Cardiac muscle cell (in vitro differentiated cells and primary cell): ENCODE measurements at regions not wholly inside any gene's neighbourhood (a gene's known extent, or its start where the extent isn't known, plus 50 kb on each side); places are given as distances from the start of the nearest gene placed in this dataset.

Experiments used
- DNase-seq, 2 donors: peaks; one replicate each; pipeline versions ENCODE4 v3.0.0 to v3.0.0-alpha.2; 2010 to 2017; ENCODE audit warnings: low read depth in 1 of 2, low spot score in 1 of 2
- H3K27ac ChIP-seq: fragments of 200-600 bp; sonication (generic); 2 replicates; pipeline ENCODE4 v1.5.1; 2016
- H3K27me3 ChIP-seq: fragments of 200-600 bp; sonication (generic); 2 replicates; pipeline ENCODE4 v1.6.0; 2016; ENCODE audit warnings: control low read depth
- H3K36me3 ChIP-seq: fragments of 200-600 bp; sonication (generic); 2 replicates; pipeline ENCODE4 v1.5.1; 2016; ENCODE audit warnings: control low read depth
- H3K4me1 ChIP-seq: fragments of 200-600 bp; sonication (generic); 2 replicates; pipeline ENCODE4 v1.8.1; 2017; ENCODE audit warnings: low read depth, mild to moderate bottlenecking, mixed run types
- H3K4me3 ChIP-seq: fragments of 200-600 bp; sonication (generic); 2 replicates; pipeline ENCODE4 v1.5.1; 2016; ENCODE audit warnings: mild to moderate bottlenecking
- H3K9me3 ChIP-seq: fragments of 200-600 bp; sonication (generic); 2 replicates; pipeline ENCODE4 v1.5.1; 2017; ENCODE audit warnings: low read depth, mild to moderate bottlenecking, control low read depth
- TF ChIP-seq, protein P1 (sequence below): IDR thresholded peaks from 2 replicates; pipeline ENCODE4 v1.5.1; 2012; ENCODE audit warnings: low read depth, mild to moderate bottlenecking, low read length

GRCh38 chr18:11388755-11389680, 220.4 kb upstream of the SLC35G4 start:
- H3K4me3 ChIP-seq: no peak overlapping the region
- no peak overlapping the region for H3K27ac ChIP-seq
- TF ChIP-seq, protein P1, sequence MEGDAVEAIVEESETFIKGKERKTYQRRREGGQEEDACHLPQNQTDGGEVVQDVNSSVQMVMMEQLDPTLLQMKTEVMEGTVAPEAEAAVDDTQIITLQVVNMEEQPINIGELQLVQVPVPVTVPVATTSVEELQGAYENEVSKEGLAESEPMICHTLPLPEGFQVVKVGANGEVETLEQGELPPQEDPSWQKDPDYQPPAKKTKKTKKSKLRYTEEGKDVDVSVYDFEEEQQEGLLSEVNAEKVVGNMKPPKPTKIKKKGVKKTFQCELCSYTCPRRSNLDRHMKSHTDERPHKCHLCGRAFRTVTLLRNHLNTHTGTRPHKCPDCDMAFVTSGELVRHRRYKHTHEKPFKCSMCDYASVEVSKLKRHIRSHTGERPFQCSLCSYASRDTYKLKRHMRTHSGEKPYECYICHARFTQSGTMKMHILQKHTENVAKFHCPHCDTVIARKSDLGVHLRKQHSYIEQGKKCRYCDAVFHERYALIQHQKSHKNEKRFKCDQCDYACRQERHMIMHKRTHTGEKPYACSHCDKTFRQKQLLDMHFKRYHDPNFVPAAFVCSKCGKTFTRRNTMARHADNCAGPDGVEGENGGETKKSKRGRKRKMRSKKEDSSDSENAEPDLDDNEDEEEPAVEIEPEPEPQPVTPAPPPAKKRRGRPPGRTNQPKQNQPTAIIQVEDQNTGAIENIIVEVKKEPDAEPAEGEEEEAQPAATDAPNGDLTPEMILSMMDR: no peak
- no peaks in the 10 kb centered on the region for H3K4me1 ChIP-seq
- no peaks in the 10 kb centered on the region for H3K9me3 ChIP-seq
- no peaks in the 10 kb centered on the region for H3K27me3 ChIP-seq
- DNase-seq: no peak
- no peaks in the 10 kb centered on the region for H3K36me3 ChIP-seq

DNA sequence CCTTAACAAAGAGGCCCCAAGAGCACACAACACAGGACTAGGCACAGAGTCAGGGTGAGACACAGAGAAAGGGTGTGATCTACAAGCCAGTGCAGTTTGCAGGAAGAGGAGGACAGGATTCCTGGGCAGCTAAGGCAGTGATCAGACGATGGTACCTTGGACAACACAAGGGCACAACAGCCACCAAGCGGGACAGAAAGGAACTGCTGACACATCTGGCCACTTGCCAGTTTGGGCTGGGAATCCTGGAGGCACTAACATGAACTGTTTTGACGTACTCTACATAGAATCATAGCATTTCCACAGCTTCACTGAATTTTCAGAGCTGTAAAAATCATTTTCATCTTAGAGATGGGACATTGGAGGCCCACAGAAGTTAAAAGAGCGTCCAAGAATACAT, 221.5 kb upstream of the SLC35G4 start:
- Histone ChIP-seq H3K27me3 (no peaks in the 10 kb centered on the region), H3K4me3 (no peak overlapping the region), H3K27ac (no peak overlapping the region), H3K36me3 (no peaks in the 10 kb centered on the region), H3K4me1 (no peaks in the 10 kb centered on the region), H3K9me3 (no peaks in the 10 kb centered on the region)
- DNase-seq: peak; percentile 63 to 80
- TF ChIP-seq, protein P1: peak; percentile 37

DNA sequence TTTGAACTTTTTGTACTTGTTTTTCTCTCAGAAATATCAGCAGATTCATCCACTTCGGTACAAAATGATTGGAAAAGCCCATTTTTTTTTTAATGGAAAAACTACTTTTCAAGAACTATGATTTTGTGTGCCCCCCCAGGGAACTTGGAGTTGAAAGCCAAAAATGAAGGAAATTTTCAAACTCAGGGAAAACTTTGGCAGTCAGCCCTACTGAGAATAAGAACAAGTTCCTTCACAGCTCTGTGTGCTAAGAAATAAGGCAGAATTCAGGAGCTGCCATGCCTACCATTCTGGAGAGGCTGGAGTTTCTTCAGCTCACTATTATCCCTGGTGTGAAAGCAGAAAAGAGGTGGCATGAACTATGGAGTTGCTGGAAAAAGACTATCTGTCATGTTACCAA, 226.0 kb upstream of the SLC35G4 start:
- Histone ChIP-seq H3K27ac (no peak overlapping the region), H3K9me3 (no peaks in the 10 kb centered on the region), H3K4me1 (no peaks in the 10 kb centered on the region), H3K27me3 (no peaks in the 10 kb centered on the region), H3K36me3 (no peaks in the 10 kb centered on the region), H3K4me3 (no peak overlapping the region)
- TF ChIP-seq, protein P1: no peak
- no peak for DNase-seq

- DNase-seq: no peak
- Histone ChIP-seq H3K36me3 (no peaks in the 10 kb centered on the region), H3K4me3 (no peak overlapping the region), H3K9me3 (no peaks in the 10 kb centered on the region), H3K4me1 (peaks cover 12% of the 10 kb centered on the region), H3K27ac (no peak overlapping the region), H3K27me3 (no peaks in the 10 kb centered on the region)
- TF ChIP-seq, protein P1: no peak
Measured at GRCh38 chr18:11380968-11381367, 228.4 kb upstream of the SLC35G4 start.

DNA sequence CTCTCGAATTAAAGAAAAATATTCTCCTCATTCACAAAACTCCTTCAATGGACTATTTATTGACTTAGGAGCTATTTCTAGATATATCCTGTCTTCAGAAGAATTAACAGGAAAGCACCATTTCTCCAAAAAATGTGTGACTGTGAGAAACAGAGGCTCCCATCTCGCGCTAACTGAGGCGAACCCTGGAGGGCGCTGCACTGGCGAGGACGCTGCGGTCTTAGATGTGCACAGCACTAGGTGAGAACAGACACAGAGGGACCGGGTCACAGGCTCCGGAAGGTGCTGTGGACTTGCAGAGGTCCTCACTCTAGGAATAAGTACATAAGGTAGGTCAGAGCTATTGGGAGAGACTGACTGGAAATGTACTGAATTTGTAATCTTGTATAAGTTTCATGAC, 229.7 kb upstream of the SLC35G4 start:
- TF ChIP-seq, protein P1: no peak
- no peak overlapping the region for H3K27ac ChIP-seq
- H3K4me1 ChIP-seq: peaks cover 12% of the 10 kb centered on the region
- H3K27me3 ChIP-seq: no peaks in the 10 kb centered on the region
- H3K4me3 ChIP-seq: no peak overlapping the region
- H3K9me3 ChIP-seq: no peaks in the 10 kb centered on the region
- H3K36me3 ChIP-seq: no peaks in the 10 kb centered on the region
- DNase-seq: no peak
